ENCODE measurements at regions not wholly inside any gene's neighbourhood (a gene's known extent, or its start where the extent isn't known, plus 50 kb on each side); places are given as distances from the start of the nearest gene placed in this dataset.

- no peak for DNase-seq
- H3K4me1 ChIP-seq (ENCODE audit: low read depth), result no peaks in the 10 kb centered on the region
- TF ChIP-seq, protein P1, sequence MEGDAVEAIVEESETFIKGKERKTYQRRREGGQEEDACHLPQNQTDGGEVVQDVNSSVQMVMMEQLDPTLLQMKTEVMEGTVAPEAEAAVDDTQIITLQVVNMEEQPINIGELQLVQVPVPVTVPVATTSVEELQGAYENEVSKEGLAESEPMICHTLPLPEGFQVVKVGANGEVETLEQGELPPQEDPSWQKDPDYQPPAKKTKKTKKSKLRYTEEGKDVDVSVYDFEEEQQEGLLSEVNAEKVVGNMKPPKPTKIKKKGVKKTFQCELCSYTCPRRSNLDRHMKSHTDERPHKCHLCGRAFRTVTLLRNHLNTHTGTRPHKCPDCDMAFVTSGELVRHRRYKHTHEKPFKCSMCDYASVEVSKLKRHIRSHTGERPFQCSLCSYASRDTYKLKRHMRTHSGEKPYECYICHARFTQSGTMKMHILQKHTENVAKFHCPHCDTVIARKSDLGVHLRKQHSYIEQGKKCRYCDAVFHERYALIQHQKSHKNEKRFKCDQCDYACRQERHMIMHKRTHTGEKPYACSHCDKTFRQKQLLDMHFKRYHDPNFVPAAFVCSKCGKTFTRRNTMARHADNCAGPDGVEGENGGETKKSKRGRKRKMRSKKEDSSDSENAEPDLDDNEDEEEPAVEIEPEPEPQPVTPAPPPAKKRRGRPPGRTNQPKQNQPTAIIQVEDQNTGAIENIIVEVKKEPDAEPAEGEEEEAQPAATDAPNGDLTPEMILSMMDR (IDR thresholded peaks at IDR 0.05), result no peak
Measured at GRCh38 chr9:21684831-21685362, 117.5 kb upstream of the MTAP start.

DNA sequence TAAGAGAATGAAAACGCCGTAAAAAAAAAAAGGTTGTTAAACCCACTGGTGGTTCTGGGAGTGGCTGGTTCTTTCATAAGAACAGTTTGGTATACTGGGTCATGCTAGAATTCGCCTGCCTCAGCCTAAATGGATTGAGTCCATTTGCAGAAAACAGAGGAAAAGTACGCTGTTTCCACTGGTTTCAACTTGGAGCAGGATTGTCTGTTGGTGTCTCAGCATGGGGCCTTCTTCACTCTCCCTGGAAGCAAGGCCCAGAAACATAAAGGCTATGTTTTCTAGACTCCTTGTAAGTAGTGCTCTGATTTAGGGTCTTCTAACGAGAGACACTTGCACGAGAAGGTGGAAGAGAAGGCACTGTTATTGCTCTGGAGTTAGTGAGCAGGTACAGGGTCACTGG, 116.9 kb upstream of the MTAP start:
- H3K36me3 ChIP-seq (ENCODE audit: low read depth), result no peaks in the 10 kb centered on the region
- no peak for DNase-seq
- ATAC-seq, result no peak
- TF ChIP-seq, protein P1 (IDR thresholded peaks at IDR 0.05), result no peak
- H3K9me3 ChIP-seq, result no peaks in the 10 kb centered on the region
- H3K4me3 ChIP-seq, result no peak overlapping the region
- no peaks in the 10 kb centered on the region for H3K4me1 ChIP-seq (ENCODE audit: low read depth)
- intact Hi-C loops (cut with DNase I, micrococcal nuclease), result no loop called here

More at GRCh38 chr9:21684831-21685362, 117.5 kb upstream of the MTAP start:
- peak; percentile 51 for ATAC-seq
- Histone ChIP-seq H3K4me3 (no peak overlapping the region), H3K36me3 (ENCODE audit: low read depth) (no peaks in the 10 kb centered on the region), H3K9me3 (no peaks in the 10 kb centered on the region)
- intact Hi-C loops (cut with DNase I, micrococcal nuclease), result no loop called here

DNA sequence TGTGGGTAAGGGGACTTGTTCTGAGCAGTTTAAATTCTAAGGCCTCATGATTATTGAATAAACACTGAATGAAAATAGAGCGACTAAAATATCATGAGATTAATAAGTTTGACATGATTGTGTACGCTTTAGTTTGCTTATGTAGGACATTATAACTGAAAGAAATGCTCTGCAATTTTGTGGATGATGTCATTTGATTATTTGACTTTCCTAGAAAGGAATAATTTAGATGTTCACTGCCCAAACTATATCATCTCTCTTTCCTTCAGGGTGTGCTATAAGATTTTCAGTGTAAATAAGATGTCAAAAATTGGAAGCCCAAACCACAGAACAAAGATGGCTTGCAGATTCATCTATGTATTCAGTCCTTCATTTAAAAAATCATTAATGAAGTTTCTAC, 115.7 kb upstream of the MTAP start:
- Histone ChIP-seq H3K4me1 (ENCODE audit: low read depth) (no peaks in the 10 kb centered on the region), H3K36me3 (ENCODE audit: low read depth) (no peaks in the 10 kb centered on the region), H3K9me3 (no peaks in the 10 kb centered on the region), H3K4me3 (no peak overlapping the region)
- no peak for ATAC-seq
- DNase-seq, result no peak
- TF ChIP-seq, protein P1 (IDR thresholded peaks at IDR 0.05), result no peak
- intact Hi-C loops (cut with DNase I, micrococcal nuclease), result no loop called here

- ATAC-seq, result no peak
- TF ChIP-seq, protein P1 (IDR thresholded peaks at IDR 0.05), result no peak
- no peak overlapping the region for H3K4me3 ChIP-seq
- H3K9me3 ChIP-seq, result no peaks in the 10 kb centered on the region
- no peaks in the 10 kb centered on the region for H3K36me3 ChIP-seq (ENCODE audit: low read depth)
- no peaks in the 10 kb centered on the region for H3K4me1 ChIP-seq (ENCODE audit: low read depth)
- no peak for DNase-seq
- intact Hi-C loops (cut with DNase I, micrococcal nuclease), result no loop called here
Measured at GRCh38 chr9:21687351-21687750, 115.1 kb upstream of the MTAP start.

- no peaks in the 10 kb centered on the region for H3K36me3 ChIP-seq (ENCODE audit: low read depth)
- H3K9me3 ChIP-seq, result no peaks in the 10 kb centered on the region
- intact Hi-C loops (cut with DNase I, micrococcal nuclease), result no loop called here
- DNase-seq (peak in 1 of 3 donors; percentile 6), ATAC-seq (peak; percentile 26)
- H3K4me3 ChIP-seq, result no peak overlapping the region
- TF ChIP-seq, protein P1 (IDR thresholded peaks at IDR 0.05), result no peak
- H3K4me1 ChIP-seq (ENCODE audit: low read depth), result no peaks in the 10 kb centered on the region
Measured at GRCh38 chr9:21688108-21689102, 114.0 kb upstream of the MTAP start.

Data from mucosa of descending colon (tissue), 3 donors.